OCI-LY7 (cell line): ENCODE measurements at regions not wholly inside any gene's neighbourhood (a gene's known extent, or its start where the extent isn't known, plus 50 kb on each side); places are given as distances from the start of the nearest gene placed in this dataset.

Experiments
- BruUV-seq: library from RNA; stranded (reverse); fragments of 400-500 nt; replicated peaks from 2 replicates; lab custom pipeline; 2021; lab: Mats Ljungman, UMichigan
- CTCF ChIA-PET: fragments of 300-600 bp; sonication (Branson Sonifier 250); formaldehyde crosslinking; loops from one replicate; lab custom pipeline; 2022; ENCODE audit warnings: antibody characterized with exemption; ENCODE audit not compliant: unreplicated experiment; lab: Charles Lee
- POLR2A ChIA-PET: fragments of 300-600 bp; sonication (Branson Sonifier 250); formaldehyde crosslinking; loops from one replicate; lab custom pipeline; 2022; ENCODE audit warnings: antibody characterized with exemption; lab: Charles Lee
- DNase-seq: peaks from one replicate; pipeline ENCODE4 v3.0.0-alpha.2; 2015; ENCODE audit warnings: low spot score
- H2AFZ ChIP-seq: fragments of 200-600 bp; sonication (generic), shearing (Covaris generic); 2 replicates; pipeline ENCODE4 v1.6.1; 2014; ENCODE audit warnings: mild to moderate bottlenecking, antibody characterized with exemption, low read length, moderate library complexity
- H3K27ac ChIP-seq: fragments of 200-600 bp; sonication (generic); 2 replicates; pipeline ENCODE4 v1.5.1; 2014; ENCODE audit warnings: mixed run types, low read depth, mild to moderate bottlenecking, moderate library complexity, low read length, inconsistent platforms; ENCODE audit not compliant: poor library complexity, severe bottlenecking
- H3K36me3 ChIP-seq: fragments of 200-600 bp; sonication (generic); 2 replicates; pipeline ENCODE4 v1.6.1; 2014; ENCODE audit warnings: mild to moderate bottlenecking, antibody characterized with exemption, low read length, moderate library complexity, mixed read lengths; ENCODE audit not compliant: insufficient read depth
- H3K4me1 ChIP-seq: fragments of 200-600 bp; sonication (generic); 2 replicates; pipeline ENCODE4 v1.5.1; 2014; ENCODE audit warnings: mild to moderate bottlenecking, low read length; ENCODE audit not compliant: insufficient read depth, poor library complexity, severe bottlenecking
- H3K4me2 ChIP-seq: fragments of 200-600 bp; sonication (generic); 2 replicates; pipeline ENCODE4 v1.6.1; 2014; ENCODE audit warnings: mild to moderate bottlenecking, low read length
- H3K4me3 ChIP-seq: fragments of 200-600 bp; sonication (generic); 2 replicates; pipeline ENCODE4 v1.5.1; 2014; ENCODE audit warnings: mild to moderate bottlenecking, low read depth, low read length; ENCODE audit not compliant: poor library complexity, severe bottlenecking
- H3K79me2 ChIP-seq: fragments of 200-600 bp; sonication (generic); 2 replicates; pipeline ENCODE4 v1.6.1; 2016; ENCODE audit warnings: low read depth, mild to moderate bottlenecking, low read length, moderate library complexity, mixed read lengths; ENCODE audit not compliant: insufficient read depth
- H3K9me2 ChIP-seq: fragments of 200-600 bp; sonication (generic); 2 replicates; pipeline ENCODE4 v1.6.1; 2016; ENCODE audit warnings: mild to moderate bottlenecking, low read length, mixed read lengths; ENCODE audit not compliant: insufficient read depth
- H3K9me3 ChIP-seq: fragments of 200-600 bp; sonication (generic); 2 replicates; pipeline ENCODE4 v1.6.1; 2014; ENCODE audit warnings: mild to moderate bottlenecking, mixed run types, low read length, mixed read lengths
- H4K20me1 ChIP-seq: fragments of 200-600 bp; sonication (generic); 2 replicates; pipeline ENCODE4 v1.6.1; 2014; ENCODE audit warnings: mild to moderate bottlenecking, antibody characterized with exemption, low read length, moderate library complexity, mixed read lengths; ENCODE audit not compliant: insufficient read depth
- CTCF ChIP-seq: fragments of 200-600 bp; sonication (generic); conservative IDR thresholded peaks from 2 replicates; pipeline ENCODE4 v1.5.1; 2014; ENCODE audit warnings: mild to moderate bottlenecking, antibody characterized with exemption, low read length, moderate library complexity, mixed read lengths
- EZH2phosphoT487 ChIP-seq: fragments of 200-600 bp; sonication (generic); IDR thresholded peaks from 2 replicates; pipeline ENCODE4 v1.6.1; 2018; ENCODE audit warnings: low read depth, borderline replicate concordance, mild to moderate bottlenecking, mixed run types, antibody characterized with exemption, low read length, moderate library complexity, mixed read lengths
- intact Hi-C: fragments of 100-400 bp; cut with micrococcal nuclease; formaldehyde crosslinking; loops from one replicate; pipeline ENCODE4 v1.10.0; 2022; ENCODE audit not compliant: unreplicated experiment

GRCh38 chr3:144989807-144990206 is 1018.2 kb downstream of the DIPK2A start:
- H3K79me2 ChIP-seq: no peaks in the 10 kb centered on the region
- no peaks in the 10 kb centered on the region for H4K20me1 ChIP-seq
- H2AFZ ChIP-seq: no peak overlapping the region
- no peak for TF ChIP-seq EZH2phosphoT487
- TF ChIP-seq CTCF: no peak
- no TSS peak for BruUV-seq
- POLR2A ChIA-PET: no interaction called here
- H3K9me2 ChIP-seq: no peaks in the 10 kb centered on the region
- H3K4me3 ChIP-seq: no peak overlapping the region
- H3K9me3 ChIP-seq: no peaks in the 10 kb centered on the region
- no peak overlapping the region for H3K4me2 ChIP-seq
- intact Hi-C loops: no loop called here
- DNase-seq: no peak
- no peak overlapping the region for H3K27ac ChIP-seq
- no peaks in the 10 kb centered on the region for H3K36me3 ChIP-seq
- CTCF ChIA-PET: no interaction called here
- H3K4me1 ChIP-seq: no peaks in the 10 kb centered on the region

- TF ChIP-seq CTCF: no peak
- TF ChIP-seq EZH2phosphoT487: no peak
- no TSS peak for BruUV-seq
- ChIA-PET CTCF (no interaction called here), POLR2A (interaction anchor here (1.2 kb wide), 1 partner anchor 141 kb away, joined by 3 read pairs; no protein-coding TSS in a partner anchor)
- no peaks in the 10 kb centered on the region for H4K20me1 ChIP-seq
- no peak overlapping the region for H3K27ac ChIP-seq
- H3K36me3 ChIP-seq: no peaks in the 10 kb centered on the region
- intact Hi-C loops: no loop called here
- no peaks in the 10 kb centered on the region for H3K79me2 ChIP-seq
- no peaks in the 10 kb centered on the region for H3K9me3 ChIP-seq
- no peak overlapping the region for H3K4me2 ChIP-seq
- H3K4me3 ChIP-seq: no peak overlapping the region
- no peak for DNase-seq
- no peaks in the 10 kb centered on the region for H3K4me1 ChIP-seq
- H2AFZ ChIP-seq: no peak overlapping the region
- no peaks in the 10 kb centered on the region for H3K9me2 ChIP-seq
Measured at GRCh38 chr3:144995856-144996255, 1024.2 kb downstream of the DIPK2A start.

GRCh38 chr3:145005427-145005826 is 1033.8 kb downstream of the DIPK2A start:
- Histone ChIP-seq H3K4me1 (no peaks in the 10 kb centered on the region), H3K4me2 (no peak overlapping the region), H3K4me3 (no peak overlapping the region), H3K9me3 (no peaks in the 10 kb centered on the region), H3K9me2 (no peaks in the 10 kb centered on the region), H3K79me2 (no peaks in the 10 kb centered on the region), H3K36me3 (no peaks in the 10 kb centered on the region), H3K27ac (no peak overlapping the region), H2AFZ (no peak overlapping the region), H4K20me1 (no peaks in the 10 kb centered on the region)
- DNase-seq: no peak
- TF ChIP-seq CTCF: no peak
- no peak for TF ChIP-seq EZH2phosphoT487
- intact Hi-C loops: no loop called here
- BruUV-seq: no TSS peak
- CTCF ChIA-PET: no interaction called here
- POLR2A ChIA-PET: interaction anchor here (0.6 to 0.9 kb wide), 3 partner anchors 8 to 557 kb away, joined by 3 read pairs; no protein-coding TSS in a partner anchor
